ENCODE measurements at regions not wholly inside any gene's neighbourhood (a gene's known extent, or its start where the extent isn't known, plus 50 kb on each side); places are given as distances from the start of the nearest gene placed in this dataset.

DNA sequence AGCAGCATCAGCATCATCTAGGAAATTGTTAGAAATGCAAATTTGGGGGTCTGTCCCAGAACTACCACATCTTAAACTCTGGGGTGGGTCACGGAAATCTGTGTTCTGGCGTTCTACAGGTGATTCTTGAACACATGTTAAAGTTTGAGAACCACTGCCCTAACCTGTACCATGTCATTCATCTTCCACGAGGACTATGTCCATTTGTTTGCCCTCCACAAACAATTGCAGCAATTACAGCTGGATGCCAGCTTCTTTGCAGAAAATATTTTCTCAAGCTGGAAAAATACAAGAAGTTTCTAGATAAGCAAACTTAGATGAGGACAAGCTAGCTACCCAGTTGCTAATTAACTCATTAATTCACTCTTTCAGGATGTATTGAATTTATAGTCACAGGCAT lies 54.1 kb downstream of the MAFB start:
- Histone ChIP-seq H3K36me3 (no peaks in the 10 kb centered on the region), H3K4me3 (ENCODE audit: low read depth in 1 of 2, low read length in 1 of 2) (no peak overlapping the region), H3K27me3 (peaks cover 22% of the 10 kb centered on the region), H3K4me1 (ENCODE audit: control insufficient read depth in 1 of 2, insufficient read depth in 1 of 2, low read depth in 1 of 2, low read length in 1 of 2) (no peaks in the 10 kb centered on the region), H3K27ac (no peak overlapping the region), H3K9me3 (no peaks in the 10 kb centered on the region)
- no peak for TF ChIP-seq CTCF (IDR thresholded peaks at IDR 0.05)

GRCh38 chr20:40633123-40633850 lies 55.7 kb downstream of the MAFB start:
- Histone ChIP-seq H3K36me3 (no peaks in the 10 kb centered on the region), H3K27me3 (peaks cover 31% of the 10 kb centered on the region), H3K4me3 (ENCODE audit: low read depth in 1 of 2, low read length in 1 of 2) (no peak overlapping the region), H3K9me3 (no peaks in the 10 kb centered on the region), H3K27ac (no peak overlapping the region), H3K4me1 (ENCODE audit: control insufficient read depth in 1 of 2, insufficient read depth in 1 of 2, low read depth in 1 of 2, low read length in 1 of 2) (no peaks in the 10 kb centered on the region)
- TF ChIP-seq CTCF (IDR thresholded peaks at IDR 0.05): no peak

DNA sequence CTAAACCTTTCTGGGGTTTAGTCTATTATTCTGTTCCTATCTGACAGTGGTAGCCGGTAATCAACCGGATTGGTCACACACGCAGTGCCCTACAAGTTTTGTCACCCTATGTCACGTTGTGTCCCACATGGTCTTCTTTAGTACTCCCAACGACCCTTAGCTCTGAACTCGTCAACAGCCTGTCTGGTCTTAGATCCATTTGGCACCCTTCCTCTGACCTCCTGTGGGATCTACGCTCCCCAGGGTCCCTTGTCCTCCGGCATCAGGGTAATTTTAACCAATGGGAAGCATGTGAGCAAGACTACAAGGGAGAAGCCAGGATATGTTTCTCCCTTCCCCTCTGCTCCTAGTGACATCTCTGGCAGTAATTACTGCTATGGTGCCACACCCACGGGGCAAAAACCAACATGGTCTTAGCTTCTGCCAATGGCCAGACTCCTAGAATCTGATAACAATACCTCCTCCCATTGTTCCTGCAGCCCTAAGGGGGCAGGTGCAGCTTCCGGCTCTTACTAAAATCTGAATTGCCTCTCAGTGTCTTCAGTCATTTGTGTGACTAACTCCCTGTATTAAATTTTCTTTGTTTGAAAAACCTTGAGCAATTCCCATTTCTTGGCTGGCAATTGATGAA lies 56.6 kb downstream of the MAFB start:
- no peaks in the 10 kb centered on the region for H3K9me3 ChIP-seq
- H3K36me3 ChIP-seq: no peaks in the 10 kb centered on the region
- H3K27me3 ChIP-seq: peaks cover 33% of the 10 kb centered on the region
- no peak for TF ChIP-seq CTCF (IDR thresholded peaks at IDR 0.05)
- no peaks in the 10 kb centered on the region for H3K4me1 ChIP-seq (ENCODE audit: control insufficient read depth in 1 of 2, insufficient read depth in 1 of 2, low read depth in 1 of 2, low read length in 1 of 2)
- H3K27ac ChIP-seq: no peak overlapping the region
- no peak overlapping the region for H3K4me3 ChIP-seq (ENCODE audit: low read depth in 1 of 2, low read length in 1 of 2)

- no peak overlapping the region for H3K4me3 ChIP-seq (ENCODE audit: low read depth in 1 of 2, low read length in 1 of 2)
- H3K4me1 ChIP-seq (ENCODE audit: control insufficient read depth in 1 of 2, insufficient read depth in 1 of 2, low read depth in 1 of 2, low read length in 1 of 2): no peaks in the 10 kb centered on the region
- peaks cover 36% of the 10 kb centered on the region for H3K27me3 ChIP-seq
- H3K27ac ChIP-seq: no peak overlapping the region
- H3K9me3 ChIP-seq: no peaks in the 10 kb centered on the region
- H3K36me3 ChIP-seq: no peaks in the 10 kb centered on the region
- no peak for TF ChIP-seq CTCF (IDR thresholded peaks at IDR 0.05)
Measured at GRCh38 chr20:40631119-40631631, 57.9 kb downstream of the MAFB start.

DNA sequence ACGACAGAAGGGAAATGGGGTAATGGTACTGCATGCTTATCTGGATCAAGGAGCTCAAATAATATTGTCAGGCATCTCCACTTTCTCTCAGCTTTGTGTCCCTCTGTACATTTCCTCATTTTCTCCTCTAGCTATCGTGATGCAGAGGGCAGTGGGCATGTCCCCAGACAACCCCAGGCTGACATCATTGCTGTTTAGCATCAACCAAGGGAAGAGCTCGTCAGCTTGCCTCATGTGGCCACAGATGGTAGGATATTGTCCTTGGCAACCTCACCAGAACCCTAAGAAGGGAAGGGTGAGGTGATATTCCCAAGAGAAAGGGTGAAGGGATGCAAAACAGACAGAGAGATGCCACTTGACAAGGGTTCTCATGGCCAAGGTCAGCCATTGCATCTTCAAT lies 58.3 kb downstream of the MAFB start:
- H3K27me3 ChIP-seq: peaks cover 35% of the 10 kb centered on the region
- no peaks in the 10 kb centered on the region for H3K9me3 ChIP-seq
- H3K4me3 ChIP-seq (ENCODE audit: low read depth in 1 of 2, low read length in 1 of 2): no peak overlapping the region
- H3K4me1 ChIP-seq (ENCODE audit: control insufficient read depth in 1 of 2, insufficient read depth in 1 of 2, low read depth in 1 of 2, low read length in 1 of 2): no peaks in the 10 kb centered on the region
- H3K27ac ChIP-seq: no peak overlapping the region
- no peak for TF ChIP-seq CTCF (IDR thresholded peaks at IDR 0.05)
- H3K36me3 ChIP-seq: no peaks in the 10 kb centered on the region

All from neutrophil (primary cell).